AG08395 (cell line): ENCODE measurements at regions not wholly inside any gene's neighbourhood (a gene's known extent, or its start where the extent isn't known, plus 50 kb on each side); places are given as distances from the start of the nearest gene placed in this dataset.
"Not testable (repeated sequence)": the region's sequence is repeated elsewhere in the genome, so short reads cannot be mapped to it uniquely, and the experiment has no call there.

Experiments used
- DNase-seq: peaks from one replicate; pipeline ENCODE4 v3.0.0; 2012; ENCODE audit warnings: mixed read lengths, low spot score

DNA sequence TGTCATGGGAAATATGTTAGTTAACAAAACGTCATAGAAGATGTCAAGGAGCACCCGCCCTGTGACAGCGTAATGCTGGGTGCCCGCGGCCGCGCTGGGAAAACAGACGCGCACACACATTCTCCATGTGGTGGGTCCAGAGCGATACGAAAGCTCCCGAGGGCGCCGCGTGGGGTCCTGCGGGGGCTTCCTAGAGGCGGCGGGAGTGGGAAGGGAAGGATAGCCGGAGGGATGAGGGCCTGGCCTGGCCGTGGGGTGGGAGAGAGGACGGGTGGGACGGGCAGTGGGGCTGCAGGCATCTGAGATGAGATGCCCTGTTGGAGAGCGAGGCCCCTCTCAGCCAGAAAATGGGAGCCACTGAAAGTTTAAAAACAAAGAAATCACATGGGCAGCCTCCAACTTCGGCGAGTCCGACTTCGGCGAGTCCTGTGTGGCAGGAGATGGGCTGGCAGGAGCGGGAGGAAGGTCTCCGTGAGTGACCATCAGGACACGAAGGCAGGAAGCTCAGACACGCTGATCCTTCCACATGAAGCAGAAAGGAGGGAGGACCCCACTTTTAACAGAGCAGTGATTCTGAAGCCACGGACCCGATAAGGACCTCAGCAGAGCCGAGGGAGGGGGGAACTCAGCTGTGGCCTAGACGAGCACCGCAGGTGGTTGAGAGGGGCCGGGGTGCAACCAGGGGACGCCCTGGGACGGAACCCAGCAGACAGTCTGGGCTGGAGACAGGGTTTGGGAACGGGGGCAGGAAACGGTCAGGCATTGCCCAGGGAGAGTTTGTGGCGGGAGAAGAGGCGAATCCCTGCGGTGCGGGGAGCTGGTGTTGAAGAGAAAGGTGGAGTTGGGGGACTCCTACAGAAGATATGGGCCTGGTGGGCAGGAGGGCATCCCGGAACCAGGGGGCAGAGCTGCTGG is 114.1 kb upstream of the FRMD1 start:
- no peak for DNase-seq

DNA sequence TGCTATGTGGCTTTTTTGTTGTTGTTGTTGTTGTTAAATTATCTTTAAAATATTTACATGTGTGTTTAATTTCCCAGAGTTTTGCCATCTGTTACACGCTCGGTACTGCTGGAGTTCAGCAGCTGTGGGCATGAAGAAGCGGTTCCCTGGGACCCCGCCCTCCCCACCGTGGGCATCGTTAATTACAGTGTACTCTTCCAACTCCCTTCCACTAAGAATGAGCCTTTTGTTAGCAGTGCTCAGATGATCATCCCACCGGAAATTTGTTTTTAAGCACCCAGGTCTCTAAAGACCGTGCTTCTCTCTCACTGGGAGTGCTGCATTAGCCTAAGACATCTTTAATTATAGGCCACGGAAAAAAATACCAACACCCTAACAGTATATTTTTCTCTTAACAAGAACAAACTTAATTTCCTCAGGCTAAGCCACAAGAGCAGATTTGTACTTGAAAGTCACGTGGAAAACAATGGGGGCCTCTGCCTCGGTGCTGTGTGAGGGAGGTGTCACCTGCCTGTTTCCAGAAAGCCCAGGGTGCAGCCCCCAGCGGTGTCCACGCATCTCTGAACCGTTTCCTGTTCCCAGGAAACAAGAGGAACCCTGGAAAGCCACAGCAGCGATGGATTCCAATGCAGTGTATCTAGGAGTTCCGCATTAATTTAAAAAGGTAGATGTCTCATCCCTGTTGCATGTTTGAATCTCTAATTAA is 113.3 kb upstream of the FRMD1 start:
- DNase-seq = no peak

DNA sequence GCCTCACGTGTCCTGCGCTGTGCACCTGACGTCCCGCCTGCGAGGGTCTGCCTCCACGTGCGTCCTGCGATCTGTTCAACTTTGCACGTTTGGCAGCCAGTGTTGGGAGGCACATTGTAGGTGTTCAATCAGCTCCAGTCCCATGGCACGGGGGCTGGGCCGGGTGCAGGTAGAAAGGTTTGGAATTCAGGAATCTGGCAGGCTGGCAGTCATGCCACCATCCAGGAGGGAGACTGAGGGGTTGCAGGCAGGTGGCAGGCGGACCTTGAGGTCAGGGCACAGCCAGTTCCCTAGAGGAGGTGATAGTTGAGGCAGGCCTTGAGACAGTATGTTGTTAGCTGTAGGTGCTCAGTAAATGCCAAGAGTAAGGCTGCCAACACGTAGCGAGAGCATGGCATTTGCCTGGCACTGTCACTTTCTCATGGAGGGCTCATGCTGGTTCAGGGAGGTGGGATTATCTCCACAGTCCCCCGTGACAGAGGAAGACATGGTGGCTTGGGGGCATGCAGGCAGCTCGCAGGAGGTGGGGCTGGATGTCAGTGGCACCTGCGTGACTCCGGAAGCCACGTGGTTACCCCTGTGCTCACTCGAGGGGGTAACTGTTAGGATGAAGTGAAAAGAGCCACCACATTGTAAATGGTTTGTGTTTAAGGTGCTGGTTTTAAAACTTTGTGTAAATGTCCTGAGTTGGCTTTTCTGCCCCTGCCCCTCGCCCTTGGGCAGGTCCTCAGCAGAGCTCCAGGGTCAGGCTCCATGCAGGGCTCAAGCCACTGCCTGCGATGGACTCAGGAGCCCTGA is 111.8 kb upstream of the FRMD1 start:
- no peak for DNase-seq

DNA sequence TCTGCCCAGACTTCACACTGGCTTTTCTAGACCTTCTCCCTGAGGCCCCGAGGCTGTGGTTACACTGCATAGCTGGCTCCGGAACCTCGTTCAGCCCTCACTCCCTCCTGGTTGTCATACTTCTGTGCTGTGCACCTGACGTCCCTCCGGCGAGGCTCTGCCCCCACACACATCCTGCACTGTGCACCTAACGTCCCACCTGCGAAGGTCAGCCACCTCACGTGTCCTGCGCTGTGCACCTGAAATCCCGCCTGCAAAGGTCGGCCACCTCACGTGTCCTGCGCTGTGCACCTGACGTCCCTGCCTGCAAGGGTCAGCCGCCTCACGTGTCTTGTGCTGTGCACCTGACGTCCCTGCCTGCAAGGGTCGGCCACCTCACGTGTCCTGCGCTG is 111.0 kb upstream of the FRMD1 start:
- no peak for DNase-seq

GRCh38 chr6:168189200-168190013 is 110.4 kb upstream of the FRMD1 start:
- no peak for DNase-seq

GRCh38 chr6:168188369-168189199 is 109.6 kb upstream of the FRMD1 start:
- DNase-seq = no peak

DNA sequence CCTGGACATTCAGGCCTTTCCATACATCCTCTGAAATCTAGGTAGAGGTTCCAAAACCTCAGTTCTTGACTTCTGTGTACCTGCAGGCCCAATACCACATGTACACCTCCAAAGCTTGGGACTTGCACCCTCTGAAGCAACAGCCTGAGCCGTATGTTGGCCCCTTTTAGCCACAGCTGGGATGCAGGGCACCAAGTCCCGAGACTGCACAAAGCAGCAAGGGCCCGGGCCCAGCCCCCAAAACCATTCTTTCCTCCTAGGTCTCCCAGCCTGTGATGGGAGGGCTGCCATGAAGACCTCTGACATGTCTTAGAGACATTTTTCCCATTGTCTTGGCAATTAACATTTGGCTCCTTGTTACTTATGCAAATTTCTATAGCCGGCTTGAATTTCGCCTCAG is 107.4 kb upstream of the FRMD1 start:
- no peak for DNase-seq

GRCh38 chr6:168186018-168186417 is 107.0 kb upstream of the FRMD1 start:
- DNase-seq = not testable (repeated sequence)

DNA sequence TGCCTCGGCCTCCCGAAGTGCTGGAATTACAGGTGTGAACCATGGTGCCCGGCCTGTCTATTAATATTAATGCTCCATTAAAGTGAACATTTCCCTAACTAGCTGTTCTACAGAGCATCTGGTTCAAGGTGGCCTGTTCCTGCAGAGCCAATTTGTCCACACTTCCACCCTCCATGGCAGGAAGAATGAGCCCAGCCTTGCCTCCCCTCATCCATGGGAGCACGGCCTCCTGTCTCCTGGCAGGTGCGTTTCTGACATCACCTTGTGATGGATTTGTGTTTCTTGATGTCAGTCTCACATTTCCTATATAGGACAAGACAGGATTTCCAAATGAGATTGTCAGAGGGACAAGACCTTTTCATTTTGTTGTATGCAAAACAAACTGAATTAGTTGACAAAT is 105.7 kb upstream of the FRMD1 start:
- DNase-seq = no peak

- no peak for DNase-seq
Observed at GRCh38 chr6:168183613-168183970, 104.6 kb upstream of the FRMD1 start.

DNA sequence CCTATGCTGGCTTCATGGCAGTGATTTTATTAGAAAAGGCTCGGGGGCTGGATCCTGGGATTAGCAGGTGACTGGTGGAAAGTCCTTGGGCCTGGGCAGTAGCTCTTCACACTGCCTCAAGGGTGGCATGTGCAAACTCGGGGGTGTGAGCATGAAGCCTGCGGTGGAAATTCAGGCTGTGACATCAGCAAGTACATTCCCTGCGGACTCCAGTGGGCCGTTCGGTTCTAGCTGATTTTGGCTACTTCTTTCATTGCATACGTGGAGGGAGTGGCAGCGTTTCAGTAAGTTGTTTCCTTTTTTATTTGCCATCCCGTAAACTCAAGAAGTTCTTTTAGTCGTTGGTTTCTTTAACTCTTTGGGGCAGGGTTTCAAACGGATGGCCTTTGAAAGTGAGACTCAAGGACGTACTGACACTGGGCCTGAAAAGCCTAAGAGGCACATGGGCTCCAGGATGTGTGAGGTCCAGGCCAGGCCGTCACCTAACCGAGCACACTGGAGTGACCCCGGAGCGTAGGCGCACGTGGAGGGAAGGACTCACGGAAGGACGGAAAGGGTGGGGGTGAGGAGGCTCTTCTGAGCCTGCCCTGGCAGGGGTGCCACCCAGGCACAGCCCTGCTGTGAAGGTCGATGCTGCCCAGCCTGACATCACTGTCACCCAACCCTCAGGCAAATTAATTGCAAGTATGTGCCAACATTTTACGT is 104.0 kb upstream of the FRMD1 start:
- DNase-seq = no peak

GRCh38 chr6:168182366-168182765 is 103.4 kb upstream of the FRMD1 start:
- no peak for DNase-seq

- DNase-seq = no peak
Observed at GRCh38 chr6:168181876-168182275, 102.9 kb upstream of the FRMD1 start.

DNA sequence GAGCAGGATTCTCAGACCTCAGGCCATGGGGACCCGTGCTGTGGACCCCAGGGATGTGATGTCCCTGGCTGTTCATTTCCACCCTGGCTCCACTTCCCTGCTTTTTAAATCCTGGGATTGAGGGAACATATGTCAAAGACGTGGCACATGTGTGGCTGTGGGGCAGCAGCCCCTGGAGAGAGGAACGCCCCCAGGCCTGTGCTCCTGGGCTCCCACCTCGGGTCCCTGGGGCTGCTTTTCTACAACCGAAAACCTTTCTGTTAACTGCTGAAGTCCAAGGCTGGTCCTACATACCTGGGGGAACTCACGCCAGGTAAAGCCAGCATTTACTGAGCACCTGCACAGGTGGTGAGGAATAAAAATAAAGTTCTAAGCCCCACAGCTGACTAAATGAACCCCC is 102.3 kb upstream of the FRMD1 start:
- no peak for DNase-seq

DNA sequence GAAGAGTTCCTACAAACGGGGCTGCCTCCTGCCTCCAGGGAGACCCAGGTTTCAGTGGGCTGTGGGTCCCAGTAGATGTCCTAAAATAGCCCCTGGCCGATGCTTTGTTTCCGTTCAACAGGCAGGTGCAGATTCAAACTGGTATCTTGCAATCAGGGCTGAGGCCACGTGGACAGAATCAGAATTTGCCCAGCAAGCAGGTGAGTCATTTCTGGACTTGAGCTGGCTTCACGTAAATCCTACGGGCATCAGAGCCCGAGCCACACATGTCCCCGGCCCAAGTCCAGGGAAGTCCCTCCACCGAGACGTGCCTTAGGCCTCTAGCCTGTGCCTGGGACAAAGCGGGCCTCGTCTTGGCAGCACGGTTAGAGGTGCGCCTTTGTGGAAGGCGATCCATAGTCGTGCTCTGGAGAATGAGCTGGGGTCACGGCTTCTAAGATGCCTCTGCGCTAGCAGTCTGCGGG is 101.6 kb upstream of the FRMD1 start:
- no peak for DNase-seq

DNA sequence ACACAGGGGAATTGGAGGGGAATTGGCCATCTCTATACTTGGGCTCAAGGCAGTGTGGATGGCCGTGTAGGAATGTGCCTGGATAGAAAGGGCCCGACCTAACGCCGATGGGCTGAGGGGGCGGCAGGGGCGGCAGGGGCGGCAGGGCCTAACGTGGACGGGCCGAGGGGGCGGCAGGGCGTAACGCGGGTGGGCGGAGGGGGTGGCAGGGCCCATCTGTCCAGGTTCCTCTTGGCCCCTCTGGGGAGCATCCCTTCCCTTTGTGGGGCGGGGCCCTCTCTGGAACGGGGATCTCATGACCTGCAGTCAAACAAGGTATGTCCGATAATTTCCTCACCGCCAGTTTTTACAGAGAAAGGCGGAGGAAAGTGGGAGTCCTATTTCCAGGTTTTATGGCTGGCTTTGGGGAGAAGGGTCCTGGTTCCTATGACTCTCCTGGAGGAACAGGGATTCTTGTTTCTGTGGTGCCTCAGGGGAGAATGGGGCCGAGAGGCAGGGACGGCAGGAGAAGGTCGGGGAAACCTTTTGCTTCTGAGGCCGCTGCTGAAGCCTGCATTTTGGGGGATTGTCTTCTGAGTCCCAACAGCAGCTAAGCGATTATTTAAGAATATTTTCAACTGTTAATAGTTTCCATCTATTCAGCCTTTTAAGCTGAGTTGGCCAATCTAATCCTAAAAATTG is 100.8 kb upstream of the FRMD1 start:
- no peak for DNase-seq

DNA sequence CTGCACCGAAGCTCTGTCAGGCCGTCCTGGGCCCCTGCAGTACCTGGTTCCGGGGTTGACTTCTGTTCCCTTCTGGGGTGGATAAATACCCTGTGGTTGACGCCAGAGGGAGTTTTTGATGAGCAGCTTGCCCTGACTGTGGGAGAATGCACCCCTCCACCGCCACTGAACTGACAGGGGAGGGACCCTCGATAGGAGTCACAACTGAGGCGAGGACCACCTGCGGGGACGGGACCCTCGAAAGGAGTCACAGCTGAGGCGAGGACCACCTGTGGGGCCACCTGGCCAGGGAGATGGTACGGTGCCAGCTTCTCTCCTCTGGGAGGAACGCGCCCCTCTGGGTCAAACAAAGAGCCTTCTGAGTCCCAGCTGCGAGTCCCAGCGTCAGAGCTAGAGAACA is 100.1 kb upstream of the FRMD1 start:
- no peak for DNase-seq

DNA sequence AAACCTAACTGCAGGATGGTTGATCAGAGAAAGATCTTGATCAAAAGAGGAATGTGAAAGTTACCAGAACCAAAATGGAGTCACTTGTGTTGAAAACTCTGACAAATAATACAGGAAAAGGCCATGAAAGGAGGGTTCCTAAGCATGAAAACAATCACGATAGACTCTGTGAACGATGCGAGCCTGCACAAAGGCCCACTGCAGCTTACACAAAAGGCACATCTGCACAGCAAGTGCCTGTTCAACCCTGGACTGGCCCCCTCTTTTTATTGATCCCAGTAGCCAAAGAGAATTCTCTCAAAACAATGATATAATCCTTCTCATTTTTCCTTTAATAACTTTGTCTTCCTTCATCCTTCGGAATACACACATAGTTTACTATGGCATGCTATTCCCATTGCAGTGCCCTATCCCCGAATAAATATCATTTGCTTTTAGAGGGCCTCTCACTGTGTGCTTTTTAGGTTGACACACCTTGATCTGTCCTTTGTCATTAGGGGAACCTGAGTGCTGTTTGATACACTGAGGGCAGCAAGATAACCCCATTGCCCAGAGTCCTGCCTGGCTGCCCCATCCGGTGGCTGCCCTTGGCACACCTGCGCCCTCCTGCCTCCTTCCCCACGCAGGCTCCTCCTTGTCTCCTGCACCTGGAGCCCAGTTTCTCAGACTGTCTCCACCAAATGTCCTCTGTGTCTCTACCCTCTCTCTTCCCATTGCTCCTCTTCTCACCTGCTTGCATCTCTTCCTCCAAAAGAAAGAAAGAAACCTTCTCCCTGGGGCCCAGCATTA is 98.3 kb upstream of the FRMD1 start:
- no peak for DNase-seq
